Glutamatergic neuron (in vitro differentiated cells): ENCODE measurements at regions not wholly inside any gene's neighbourhood (a gene's known extent, or its start where the extent isn't known, plus 50 kb on each side); places are given as distances from the start of the nearest gene placed in this dataset.

Source experiments
- DNase-seq: peaks from one replicate; pipeline ENCODE4 v3.0.0; 2022
- H3K27ac Mint-ChIP-seq: one replicate; pipeline ENCODE4 v1.8.0; 2020; ENCODE audit warnings: mild to moderate bottlenecking, mixed read lengths, inconsistent platforms; ENCODE audit not compliant: unreplicated experiment
- H3K27me3 Mint-ChIP-seq: one replicate; pipeline ENCODE4 v1.8.0; 2020; ENCODE audit warnings: mild to moderate bottlenecking, moderate library complexity, mixed read lengths, inconsistent platforms; ENCODE audit not compliant: unreplicated experiment
- H3K36me3 Mint-ChIP-seq: one replicate; pipeline ENCODE4 v1.8.0; 2020; ENCODE audit warnings: mild to moderate bottlenecking, mixed read lengths, inconsistent platforms; ENCODE audit not compliant: unreplicated experiment
- H3K4me1 Mint-ChIP-seq: one replicate; pipeline ENCODE4 v1.8.0; 2020; ENCODE audit warnings: mild to moderate bottlenecking, low read depth, mixed read lengths, inconsistent platforms; ENCODE audit not compliant: unreplicated experiment
- H3K4me3 Mint-ChIP-seq: one replicate; pipeline ENCODE4 v1.8.0; 2020; ENCODE audit warnings: mild to moderate bottlenecking, mixed read lengths, inconsistent platforms; ENCODE audit not compliant: unreplicated experiment
- H3K9me3 Mint-ChIP-seq: one replicate; pipeline ENCODE4 v1.8.0; 2020; ENCODE audit warnings: mild to moderate bottlenecking, moderate library complexity, mixed read lengths, inconsistent platforms; ENCODE audit not compliant: unreplicated experiment
- CTCF ChIP-seq: fragments of 200-600 bp; sonication (generic); IDR thresholded peaks from one replicate; pipeline ENCODE4 v1.5.0; 2021; ENCODE audit not compliant: partially characterized antibody, unreplicated experiment

- H3K4me3 Mint-ChIP-seq = no peak overlapping the region
- H3K27me3 Mint-ChIP-seq = peaks cover 6% of the 10 kb centered on the region
- H3K27ac Mint-ChIP-seq = no peak overlapping the region
- TF ChIP-seq CTCF = no peak
- peaks cover 24% of the 10 kb centered on the region for H3K4me1 Mint-ChIP-seq
- H3K36me3 Mint-ChIP-seq = peaks cover 3% of the 10 kb centered on the region
- peaks cover 9% of the 10 kb centered on the region for H3K9me3 Mint-ChIP-seq
- no peak for DNase-seq
Observed at GRCh38 chr16:85363427-85363826, 249.7 kb upstream of the GSE1 start.

- H3K27me3 Mint-ChIP-seq = peaks cover 6% of the 10 kb centered on the region
- no peak overlapping the region for H3K27ac Mint-ChIP-seq
- peaks cover 20% of the 10 kb centered on the region for H3K4me1 Mint-ChIP-seq
- H3K9me3 Mint-ChIP-seq = peaks cover 9% of the 10 kb centered on the region
- no peak for DNase-seq
- TF ChIP-seq CTCF = no peak
- no peak overlapping the region for H3K4me3 Mint-ChIP-seq
- peaks cover 3% of the 10 kb centered on the region for H3K36me3 Mint-ChIP-seq
Observed at GRCh38 chr16:85363881-85364280, 249.2 kb upstream of the GSE1 start.

GRCh38 chr16:85364323-85365040 lies 248.6 kb upstream of the GSE1 start:
- no peak overlapping the region for H3K27ac Mint-ChIP-seq
- peaks cover 11% of the 10 kb centered on the region for H3K9me3 Mint-ChIP-seq
- peaks cover 3% of the 10 kb centered on the region for H3K36me3 Mint-ChIP-seq
- H3K27me3 Mint-ChIP-seq = peaks cover 6% of the 10 kb centered on the region
- H3K4me1 Mint-ChIP-seq = peaks cover 23% of the 10 kb centered on the region
- no peak overlapping the region for H3K4me3 Mint-ChIP-seq
- no peak for DNase-seq
- TF ChIP-seq CTCF = no peak

- Mint-ChIP-seq H3K4me1 (peaks cover 23% of the 10 kb centered on the region), H3K4me3 (no peak overlapping the region), H3K36me3 (peaks cover 3% of the 10 kb centered on the region), H3K9me3 (peaks cover 11% of the 10 kb centered on the region), H3K27ac (no peak overlapping the region), H3K27me3 (peaks cover 7% of the 10 kb centered on the region)
- no peak for DNase-seq
- TF ChIP-seq CTCF = no peak
Observed at GRCh38 chr16:85365120-85365519, 248.0 kb upstream of the GSE1 start.

GRCh38 chr16:85366031-85366763 lies 246.9 kb upstream of the GSE1 start:
- DNase-seq = no peak
- Mint-ChIP-seq H3K36me3 (peaks cover 3% of the 10 kb centered on the region), H3K27ac (no peak overlapping the region), H3K4me1 (peaks cover 18% of the 10 kb centered on the region), H3K27me3 (peaks cover 6% of the 10 kb centered on the region), H3K4me3 (no peak overlapping the region), H3K9me3 (peaks cover 6% of the 10 kb centered on the region)
- no peak for TF ChIP-seq CTCF
